Loucy (cell line): ENCODE measurements at regions not wholly inside any gene's neighbourhood (a gene's known extent, or its start where the extent isn't known, plus 50 kb on each side); places are given as distances from the start of the nearest gene placed in this dataset.
"Not testable (repeated sequence)": the region's sequence is repeated elsewhere in the genome, so short reads cannot be mapped to it uniquely, and the experiment has no call there.

Experiments
- EZH2phosphoT487 ChIP-seq: fragments of 200-600 bp; IDR thresholded peaks from 2 replicates; pipeline ENCODE4 v1.6.1; 2018; ENCODE audit warnings: antibody characterized with exemption, mild to moderate bottlenecking, moderate library complexity, borderline replicate concordance
- TF ChIP-seq, protein P1 (sequence below): fragments of 200-600 bp; sonication (generic); conservative IDR thresholded peaks from 2 replicates; pipeline ENCODE4 v1.5.1; 2014; ENCODE audit warnings: mild to moderate bottlenecking, antibody characterized with exemption, low read length

DNA sequence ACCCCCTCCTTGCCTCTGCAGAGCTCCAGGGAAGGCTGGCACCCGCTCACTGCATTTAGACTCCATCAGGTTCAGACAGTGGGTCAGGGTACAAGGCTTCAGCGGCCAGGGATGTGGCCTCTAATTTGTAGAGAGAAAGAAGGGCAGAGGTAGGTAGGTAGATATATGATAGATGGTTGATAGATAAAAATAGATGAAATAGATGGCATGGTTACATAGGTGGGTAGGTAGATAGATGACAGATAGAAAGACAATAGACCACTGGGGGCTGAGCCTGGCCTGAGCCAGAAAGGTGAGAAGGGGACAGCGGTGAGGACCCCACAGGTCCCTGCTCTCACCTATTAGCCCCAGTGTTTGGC lies 126.6 kb downstream of the METRNL start:
- TF ChIP-seq, protein P1, sequence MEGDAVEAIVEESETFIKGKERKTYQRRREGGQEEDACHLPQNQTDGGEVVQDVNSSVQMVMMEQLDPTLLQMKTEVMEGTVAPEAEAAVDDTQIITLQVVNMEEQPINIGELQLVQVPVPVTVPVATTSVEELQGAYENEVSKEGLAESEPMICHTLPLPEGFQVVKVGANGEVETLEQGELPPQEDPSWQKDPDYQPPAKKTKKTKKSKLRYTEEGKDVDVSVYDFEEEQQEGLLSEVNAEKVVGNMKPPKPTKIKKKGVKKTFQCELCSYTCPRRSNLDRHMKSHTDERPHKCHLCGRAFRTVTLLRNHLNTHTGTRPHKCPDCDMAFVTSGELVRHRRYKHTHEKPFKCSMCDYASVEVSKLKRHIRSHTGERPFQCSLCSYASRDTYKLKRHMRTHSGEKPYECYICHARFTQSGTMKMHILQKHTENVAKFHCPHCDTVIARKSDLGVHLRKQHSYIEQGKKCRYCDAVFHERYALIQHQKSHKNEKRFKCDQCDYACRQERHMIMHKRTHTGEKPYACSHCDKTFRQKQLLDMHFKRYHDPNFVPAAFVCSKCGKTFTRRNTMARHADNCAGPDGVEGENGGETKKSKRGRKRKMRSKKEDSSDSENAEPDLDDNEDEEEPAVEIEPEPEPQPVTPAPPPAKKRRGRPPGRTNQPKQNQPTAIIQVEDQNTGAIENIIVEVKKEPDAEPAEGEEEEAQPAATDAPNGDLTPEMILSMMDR: not testable (repeated sequence)
- not testable (repeated sequence) for TF ChIP-seq EZH2phosphoT487
